Spleen (tissue), 11 donors: ENCODE measurements at regions not wholly inside any gene's neighbourhood (a gene's known extent, or its start where the extent isn't known, plus 50 kb on each side); places are given as distances from the start of the nearest gene placed in this dataset.

Experiments used
- DNase-seq: peaks from one replicate; pipeline ENCODE4 v3.0.0-alpha.2; 2020
- H3K27ac ChIP-seq, 8 donors: fragments of 200-600 bp; sonication (generic) in 7 of 8; 1 replicate in 4 of 8; 2 replicates in 4 of 8; pipeline versions ENCODE4 v1.5.0 to v1.8.0; 2016 to 2021; ENCODE audit warnings: inconsistent platforms in 4 of 8, mild to moderate bottlenecking in 4 of 8, moderate library complexity in 1 of 8
- H3K27me3 ChIP-seq, 7 donors: fragments of 200-600 bp; sonication (generic) in 6 of 7; replicated peaks in 1 of 7; 1 replicate in 4 of 7; 2 replicates in 3 of 7; pipeline versions ENCODE4 v1.5.0 to v1.8.0; 2016 to 2021; ENCODE audit warnings: inconsistent platforms in 3 of 7, mild to moderate bottlenecking in 1 of 7
- H3K36me3 ChIP-seq, 6 donors: fragments of 200-600 bp; sonication (generic) in 5 of 6; 1 replicate in 4 of 6; 2 replicates in 2 of 6; pipeline versions ENCODE4 v1.5.0 to v1.8.0; 2016 to 2021; ENCODE audit warnings: inconsistent platforms in 2 of 6
- H3K4me1 ChIP-seq, 6 donors: fragments of 200-600 bp; sonication (generic) in 5 of 6; 1 replicate in 3 of 6; 2 replicates in 3 of 6; pipeline versions ENCODE4 v1.5.0 to v1.8.0; 2016 to 2021; ENCODE audit warnings: inconsistent platforms in 3 of 6
- H3K4me3 ChIP-seq, 8 donors: fragments of 200-600 bp; sonication (generic) in 7 of 8; 1 replicate in 4 of 8; 2 replicates in 4 of 8; pipeline versions ENCODE4 v1.5.0 to v1.8.0; 2016 to 2021; ENCODE audit warnings: inconsistent platforms in 4 of 8, mild to moderate bottlenecking in 4 of 8, moderate library complexity in 2 of 8
- H3K9me3 ChIP-seq, 8 donors: fragments of 200-600 bp; sonication (generic) in 7 of 8; 1 replicate in 4 of 8; 2 replicates in 4 of 8; pipeline versions ENCODE4 v1.5.0 to v1.8.0; 2016 to 2021; ENCODE audit warnings: inconsistent platforms in 4 of 8
- CTCF ChIP-seq, 11 experiments: fragments of 200-600 bp in 7 of 11; fragments of 450-650 bp in 4 of 11; sonication (generic) in 4 of 11; IDR thresholded peaks in 8 of 11; conservative IDR thresholded peaks in 3 of 11; 1 replicate in 7 of 11; 2 replicates in 4 of 11; pipeline versions ENCODE4 v1.4.0 to v1.8.0; 2016 to 2021; ENCODE audit warnings: antibody characterized with exemption in 11 of 11, inconsistent platforms in 4 of 11, mild to moderate bottlenecking in 1 of 11
- POLR2A ChIP-seq, 3 donors: fragments of 450-650 bp; IDR thresholded peaks; one replicate each; pipeline ENCODE4 v1.5.1; 2017; ENCODE audit warnings: antibody characterized with exemption in 3 of 3, mild to moderate bottlenecking in 1 of 3
- POLR2AphosphoS5 ChIP-seq, 3 donors: sonication (generic); formaldehyde crosslinking; IDR thresholded peaks; one replicate each; pipeline ENCODE4 v1.5.1; 2017; ENCODE audit warnings: antibody characterized with exemption in 3 of 3
- WGBS, 5 donors: extraction: QIAGEN DNeasy Blood & Tissue Kit in 3 of 5; methylation state at CpG; one replicate each; pipeline versions ENCODE4 v1.1.5 to v1.1.7; 2013 to 2018; 5-methylcytosine and 5-hydroxymethylcytosine counted together
- intact Hi-C: fragments of 100-400 bp; cut with DNase I; formaldehyde crosslinking; loops from one replicate; pipeline ENCODE4 v1.15.0; 2023; ENCODE audit warnings: low total_unique reads
- donor health status: healthy with polysubstance abuse.
- donor health status: DM: no; HTN: no; CAD: no; lungs with moderate emphysema.
- donor health status: DM: no; HTN: no; CAD: no.
- donor health status: Bipolar disorder and iron deficiency.
- donor health status: healthy.
- donor health status: DM: no; HTN: no; CAD: no.
- donor health status: DM: yes; HTN: yes; CAD: no.

- Histone ChIP-seq H3K27ac (no peak overlapping the region), H3K27me3 (peaks cover 0 to 18% (median 0%) of the 10 kb centered on the region in 7 donors), H3K9me3 (no peaks in the 10 kb centered on the region), H3K36me3 (no peaks in the 10 kb centered on the region), H3K4me1 (peaks cover 12 to 27% (median 19%) of the 10 kb centered on the region in 6 donors), H3K4me3 (no peak overlapping the region)
- 78 to 94% (median 89%) methylated on average over 11 of the region's 11 CpGs for WGBS, 5 donors
- intact Hi-C loops: no loop called here
- no peak for DNase-seq
- TF ChIP-seq POLR2A (IDR thresholded peaks at IDR 0.05) (no peak), CTCF (IDR thresholded peaks at IDR 0.05 in 8 of 11, conservative IDR thresholded peaks at IDR 0.05 in 3 of 11) (no peak), POLR2AphosphoS5 (IDR thresholded peaks at IDR 0.05) (no peak)
Measured at GRCh38 chr15:70438776-70439175, 324.6 kb downstream of the UACA start.

- 75 to 91% (median 88%) methylated on average over 1 to 5 of the region's 5 CpGs for WGBS, 5 donors
- no peak overlapping the region for H3K27ac ChIP-seq
- H3K4me3 ChIP-seq: no peak overlapping the region
- no peak for DNase-seq
- TF ChIP-seq POLR2AphosphoS5 (IDR thresholded peaks at IDR 0.05) (no peak), POLR2A (IDR thresholded peaks at IDR 0.05) (no peak), CTCF (IDR thresholded peaks at IDR 0.05 in 8 of 11, conservative IDR thresholded peaks at IDR 0.05 in 3 of 11) (no peak)
- intact Hi-C loops: no loop called here
- peaks cover 12 to 27% (median 19%) of the 10 kb centered on the region in 6 donors for H3K4me1 ChIP-seq
- no peaks in the 10 kb centered on the region for H3K36me3 ChIP-seq
- H3K27me3 ChIP-seq: peaks cover 0 to 12% (median 0%) of the 10 kb centered on the region in 7 donors
- H3K9me3 ChIP-seq: no peaks in the 10 kb centered on the region
Measured at GRCh38 chr15:70437882-70438451, 325.4 kb downstream of the UACA start.

DNA sequence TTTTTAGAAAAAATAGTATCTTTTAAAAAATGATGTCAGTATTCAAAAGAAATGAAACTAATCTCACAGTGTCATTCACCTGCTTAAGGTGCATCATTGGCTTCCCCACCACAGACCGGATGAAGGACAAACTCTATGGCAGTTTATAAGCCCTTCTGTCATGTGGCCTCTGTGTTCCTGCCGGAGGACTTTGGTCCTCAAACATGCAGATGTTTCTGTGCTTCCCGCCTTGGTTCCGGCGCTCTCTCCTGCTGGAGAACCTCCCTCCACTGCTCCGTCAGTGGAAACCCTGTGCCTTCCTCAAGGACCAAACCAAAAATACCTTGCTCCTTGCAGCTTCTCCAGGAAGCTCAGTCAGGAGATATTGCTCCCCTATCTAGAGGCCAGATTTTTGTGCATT, 326.3 kb downstream of the UACA start:
- Histone ChIP-seq H3K27ac (no peak overlapping the region), H3K4me1 (peaks cover 12 to 27% (median 19%) of the 10 kb centered on the region in 6 donors), H3K4me3 (no peak overlapping the region), H3K36me3 (no peaks in the 10 kb centered on the region), H3K9me3 (no peaks in the 10 kb centered on the region), H3K27me3 (peaks cover 0 to 6% (median 0%) of the 10 kb centered on the region in 7 donors)
- DNase-seq: no peak
- TF ChIP-seq POLR2AphosphoS5 (IDR thresholded peaks at IDR 0.05) (no peak), CTCF (IDR thresholded peaks at IDR 0.05 in 8 of 11, conservative IDR thresholded peaks at IDR 0.05 in 3 of 11) (no peak), POLR2A (IDR thresholded peaks at IDR 0.05) (no peak)
- WGBS, 5 donors: 91 to 96% (median 94%) methylated on average over 6 of the region's 6 CpGs
- intact Hi-C loops: no loop called here

DNA sequence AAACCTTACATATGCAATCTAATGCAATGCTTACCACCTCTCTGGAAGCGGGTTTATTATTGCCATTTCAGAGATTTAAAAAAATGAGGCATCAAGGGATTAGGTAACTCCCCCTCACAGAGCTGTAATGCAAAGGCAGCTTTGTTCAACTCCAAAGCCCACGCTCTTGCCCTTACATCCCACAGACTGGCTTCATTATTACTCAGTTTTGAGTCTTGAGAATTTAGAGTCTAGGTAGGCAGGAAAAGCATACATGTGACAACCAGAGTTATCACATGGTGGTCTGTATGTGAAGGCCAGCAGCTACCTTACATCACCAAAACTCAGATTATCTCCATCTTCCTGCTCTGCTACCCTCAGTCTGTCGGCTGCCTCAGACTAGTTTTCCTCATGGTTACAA, 326.9 kb downstream of the UACA start:
- Histone ChIP-seq H3K4me1 (peaks cover 12 to 27% (median 19%) of the 10 kb centered on the region in 6 donors), H3K27ac (peak overlapping the region in 2 of 8 donors; percentile 21 to 35)
- no peak for TF ChIP-seq CTCF (IDR thresholded peaks at IDR 0.05 in 8 of 11, conservative IDR thresholded peaks at IDR 0.05 in 3 of 11)
- TF ChIP-seq POLR2AphosphoS5 (IDR thresholded peaks at IDR 0.05): no peak
- no peak for TF ChIP-seq POLR2A (IDR thresholded peaks at IDR 0.05)

More for the DNA sequence above, 326.9 kb downstream of the UACA start:
- Histone ChIP-seq H3K9me3 (no peaks in the 10 kb centered on the region), H3K36me3 (no peaks in the 10 kb centered on the region), H3K27me3 (peaks cover 0 to 9% (median 0%) of the 10 kb centered on the region in 7 donors), H3K4me3 (no peak overlapping the region)
- no peak for DNase-seq
- intact Hi-C loops: no loop called here
- WGBS, 5 donors: 72 to 86% (median 78%) methylated on average over 3 of the region's 3 CpGs
